ENCODE measurements at regions not wholly inside any gene's neighbourhood (a gene's known extent, or its start where the extent isn't known, plus 50 kb on each side); places are given as distances from the start of the nearest gene placed in this dataset.
"Not testable (repeated sequence)": the region's sequence is repeated elsewhere in the genome, so short reads cannot be mapped to it uniquely, and the experiment has no call there.

GRCh38 chr16:59463776-59464175 lies 729.7 kb upstream of the GOT2 start:
- H3K4me1 ChIP-seq (ENCODE audit: control insufficient read depth, insufficient read depth, low read length): no peaks in the 10 kb centered on the region

GRCh38 chr16:59459806-59460205 lies 725.7 kb upstream of the GOT2 start:
- no peak overlapping the region for H3K9ac ChIP-seq (ENCODE audit: low read length in 2 of 2)
- H3K4me3 ChIP-seq (ENCODE audit: low read length in 2 of 2): no peak overlapping the region
- H3K9me3 ChIP-seq (ENCODE audit: control insufficient read depth in 2 of 2, low read length in 2 of 2): peaks cover 0 to 3% of the 10 kb centered on the region in 2 donors
- H3K27me3 ChIP-seq (ENCODE audit: control insufficient read depth in 1 of 2, insufficient read depth in 2 of 2, low read length in 2 of 2): no peaks in the 10 kb centered on the region
- no peak overlapping the region for H3K27ac ChIP-seq (ENCODE audit: low read length)
- no peaks in the 10 kb centered on the region for H3K4me1 ChIP-seq (ENCODE audit: control insufficient read depth, insufficient read depth, low read length)
- no peaks in the 10 kb centered on the region for H3K36me3 ChIP-seq (ENCODE audit: control insufficient read depth in 2 of 2, insufficient read depth in 2 of 2, low read length in 2 of 2)

More at GRCh38 chr16:59463776-59464175, 729.7 kb upstream of the GOT2 start:
- H3K27me3 ChIP-seq (ENCODE audit: control insufficient read depth in 1 of 2, insufficient read depth in 2 of 2, low read length in 2 of 2): no peaks in the 10 kb centered on the region
- peaks cover 0 to 3% of the 10 kb centered on the region in 2 donors for H3K9me3 ChIP-seq (ENCODE audit: control insufficient read depth in 2 of 2, low read length in 2 of 2)
- no peak overlapping the region for H3K9ac ChIP-seq (ENCODE audit: low read length in 2 of 2)
- H3K4me3 ChIP-seq (ENCODE audit: low read length in 2 of 2): no peak overlapping the region
- no peak overlapping the region for H3K27ac ChIP-seq (ENCODE audit: low read length)
- no peaks in the 10 kb centered on the region for H3K36me3 ChIP-seq (ENCODE audit: control insufficient read depth in 2 of 2, insufficient read depth in 2 of 2, low read length in 2 of 2)

GRCh38 chr16:59455497-59455896 lies 721.4 kb upstream of the GOT2 start:
- peaks cover 0 to 3% of the 10 kb centered on the region in 2 donors for H3K9me3 ChIP-seq (ENCODE audit: control insufficient read depth in 2 of 2, low read length in 2 of 2)
- H3K4me1 ChIP-seq (ENCODE audit: control insufficient read depth, insufficient read depth, low read length): no peaks in the 10 kb centered on the region
- H3K9ac ChIP-seq (ENCODE audit: low read length in 2 of 2): no peak overlapping the region
- no peak overlapping the region for H3K4me3 ChIP-seq (ENCODE audit: low read length in 2 of 2)
- no peak overlapping the region for H3K27ac ChIP-seq (ENCODE audit: low read length)
- H3K27me3 ChIP-seq (ENCODE audit: control insufficient read depth in 1 of 2, insufficient read depth in 2 of 2, low read length in 2 of 2): no peaks in the 10 kb centered on the region
- H3K36me3 ChIP-seq (ENCODE audit: control insufficient read depth in 2 of 2, insufficient read depth in 2 of 2, low read length in 2 of 2): no peaks in the 10 kb centered on the region

GRCh38 chr16:59450513-59450912 lies 716.4 kb upstream of the GOT2 start:
- not testable (repeated sequence) for H3K9ac ChIP-seq (ENCODE audit: low read length in 2 of 2)

GRCh38 chr16:59440502-59440901 lies 706.4 kb upstream of the GOT2 start:
- H3K36me3 ChIP-seq (ENCODE audit: control insufficient read depth in 2 of 2, insufficient read depth in 2 of 2, low read length in 2 of 2): no peaks in the 10 kb centered on the region
- no peaks in the 10 kb centered on the region for H3K4me1 ChIP-seq (ENCODE audit: control insufficient read depth, insufficient read depth, low read length)
- no peaks in the 10 kb centered on the region for H3K9me3 ChIP-seq (ENCODE audit: control insufficient read depth in 2 of 2, low read length in 2 of 2)
- no peak overlapping the region for H3K9ac ChIP-seq (ENCODE audit: low read length in 2 of 2)
- H3K4me3 ChIP-seq (ENCODE audit: low read length in 2 of 2): no peak overlapping the region
- no peaks in the 10 kb centered on the region for H3K27me3 ChIP-seq (ENCODE audit: control insufficient read depth in 1 of 2, insufficient read depth in 2 of 2, low read length in 2 of 2)
- no peak overlapping the region for H3K27ac ChIP-seq (ENCODE audit: low read length)

More at GRCh38 chr16:59450513-59450912, 716.4 kb upstream of the GOT2 start:
- not testable (repeated sequence) for H3K36me3 ChIP-seq (ENCODE audit: control insufficient read depth in 2 of 2, insufficient read depth in 2 of 2, low read length in 2 of 2); H3K9me3 ChIP-seq (ENCODE audit: control insufficient read depth in 2 of 2, low read length in 2 of 2); H3K27ac ChIP-seq (ENCODE audit: low read length); H3K4me1 ChIP-seq (ENCODE audit: control insufficient read depth, insufficient read depth, low read length); H3K27me3 ChIP-seq (ENCODE audit: control insufficient read depth in 1 of 2, insufficient read depth in 2 of 2, low read length in 2 of 2); H3K4me3 ChIP-seq (ENCODE audit: low read length in 2 of 2)

- H3K4me3 ChIP-seq (ENCODE audit: low read length in 2 of 2): no peak overlapping the region
- no peaks in the 10 kb centered on the region for H3K36me3 ChIP-seq (ENCODE audit: control insufficient read depth in 2 of 2, insufficient read depth in 2 of 2, low read length in 2 of 2)
Observed at GRCh38 chr16:59432896-59433295, 698.8 kb upstream of the GOT2 start.

GRCh38 chr16:59432276-59432675 lies 698.2 kb upstream of the GOT2 start:
- Histone ChIP-seq H3K36me3 (ENCODE audit: control insufficient read depth in 2 of 2, insufficient read depth in 2 of 2, low read length in 2 of 2) (no peaks in the 10 kb centered on the region), H3K9ac (ENCODE audit: low read length in 2 of 2) (no peak overlapping the region), H3K27me3 (ENCODE audit: control insufficient read depth in 1 of 2, insufficient read depth in 2 of 2, low read length in 2 of 2) (no peaks in the 10 kb centered on the region), H3K4me1 (ENCODE audit: control insufficient read depth, insufficient read depth, low read length) (no peaks in the 10 kb centered on the region), H3K9me3 (ENCODE audit: control insufficient read depth in 2 of 2, low read length in 2 of 2) (no peaks in the 10 kb centered on the region), H3K27ac (ENCODE audit: low read length) (no peak overlapping the region), H3K4me3 (ENCODE audit: low read length in 2 of 2) (no peak overlapping the region)

More at GRCh38 chr16:59432896-59433295, 698.8 kb upstream of the GOT2 start:
- no peaks in the 10 kb centered on the region for H3K9me3 ChIP-seq (ENCODE audit: control insufficient read depth in 2 of 2, low read length in 2 of 2)
- no peaks in the 10 kb centered on the region for H3K27me3 ChIP-seq (ENCODE audit: control insufficient read depth in 1 of 2, insufficient read depth in 2 of 2, low read length in 2 of 2)
- H3K4me1 ChIP-seq (ENCODE audit: control insufficient read depth, insufficient read depth, low read length): no peaks in the 10 kb centered on the region
- H3K9ac ChIP-seq (ENCODE audit: low read length in 2 of 2): no peak overlapping the region
- no peak overlapping the region for H3K27ac ChIP-seq (ENCODE audit: low read length)

- H3K36me3 ChIP-seq (ENCODE audit: control insufficient read depth in 2 of 2, insufficient read depth in 2 of 2, low read length in 2 of 2): no peaks in the 10 kb centered on the region
- H3K4me1 ChIP-seq (ENCODE audit: control insufficient read depth, insufficient read depth, low read length): no peaks in the 10 kb centered on the region
- no peaks in the 10 kb centered on the region for H3K27me3 ChIP-seq (ENCODE audit: control insufficient read depth in 1 of 2, insufficient read depth in 2 of 2, low read length in 2 of 2)
- no peaks in the 10 kb centered on the region for H3K9me3 ChIP-seq (ENCODE audit: control insufficient read depth in 2 of 2, low read length in 2 of 2)
- H3K27ac ChIP-seq (ENCODE audit: low read length): no peak overlapping the region
- no peak overlapping the region for H3K4me3 ChIP-seq (ENCODE audit: low read length in 2 of 2)
- no peak overlapping the region for H3K9ac ChIP-seq (ENCODE audit: low read length in 2 of 2)
Observed at GRCh38 chr16:59424714-59425273, 690.7 kb upstream of the GOT2 start.

GRCh38 chr16:59411961-59412841 lies 678.1 kb upstream of the GOT2 start:
- Histone ChIP-seq H3K4me1 (ENCODE audit: control insufficient read depth, insufficient read depth, low read length) (no peaks in the 10 kb centered on the region), H3K27me3 (ENCODE audit: control insufficient read depth in 1 of 2, insufficient read depth in 2 of 2, low read length in 2 of 2) (no peaks in the 10 kb centered on the region), H3K4me3 (ENCODE audit: low read length in 2 of 2) (no peak overlapping the region), H3K36me3 (ENCODE audit: control insufficient read depth in 2 of 2, insufficient read depth in 2 of 2, low read length in 2 of 2) (no peaks in the 10 kb centered on the region), H3K9ac (ENCODE audit: low read length in 2 of 2) (no peak overlapping the region), H3K27ac (ENCODE audit: low read length) (no peak overlapping the region), H3K9me3 (ENCODE audit: control insufficient read depth in 2 of 2, low read length in 2 of 2) (no peaks in the 10 kb centered on the region)

- Histone ChIP-seq H3K9ac (ENCODE audit: low read length in 2 of 2) (no peak overlapping the region), H3K36me3 (ENCODE audit: control insufficient read depth in 2 of 2, insufficient read depth in 2 of 2, low read length in 2 of 2) (no peaks in the 10 kb centered on the region), H3K4me3 (ENCODE audit: low read length in 2 of 2) (no peak overlapping the region), H3K9me3 (ENCODE audit: control insufficient read depth in 2 of 2, low read length in 2 of 2) (no peaks in the 10 kb centered on the region), H3K4me1 (ENCODE audit: control insufficient read depth, insufficient read depth, low read length) (no peaks in the 10 kb centered on the region), H3K27ac (ENCODE audit: low read length) (no peak overlapping the region), H3K27me3 (ENCODE audit: control insufficient read depth in 1 of 2, insufficient read depth in 2 of 2, low read length in 2 of 2) (no peaks in the 10 kb centered on the region)
Observed at GRCh38 chr16:59410451-59410850, 676.3 kb upstream of the GOT2 start.

GRCh38 chr16:59405802-59406201 lies 671.7 kb upstream of the GOT2 start:
- no peaks in the 10 kb centered on the region for H3K9me3 ChIP-seq (ENCODE audit: control insufficient read depth in 2 of 2, low read length in 2 of 2)
- no peak overlapping the region for H3K9ac ChIP-seq (ENCODE audit: low read length in 2 of 2)
- H3K4me1 ChIP-seq (ENCODE audit: control insufficient read depth, insufficient read depth, low read length): no peaks in the 10 kb centered on the region
- H3K27ac ChIP-seq (ENCODE audit: low read length): no peak overlapping the region
- H3K36me3 ChIP-seq (ENCODE audit: control insufficient read depth in 2 of 2, insufficient read depth in 2 of 2, low read length in 2 of 2): no peaks in the 10 kb centered on the region
- H3K4me3 ChIP-seq (ENCODE audit: low read length in 2 of 2): no peak overlapping the region
- no peaks in the 10 kb centered on the region for H3K27me3 ChIP-seq (ENCODE audit: control insufficient read depth in 1 of 2, insufficient read depth in 2 of 2, low read length in 2 of 2)
